ENCODE measurements at regions not wholly inside any gene's neighbourhood (a gene's known extent, or its start where the extent isn't known, plus 50 kb on each side); places are given as distances from the start of the nearest gene placed in this dataset.

DNA sequence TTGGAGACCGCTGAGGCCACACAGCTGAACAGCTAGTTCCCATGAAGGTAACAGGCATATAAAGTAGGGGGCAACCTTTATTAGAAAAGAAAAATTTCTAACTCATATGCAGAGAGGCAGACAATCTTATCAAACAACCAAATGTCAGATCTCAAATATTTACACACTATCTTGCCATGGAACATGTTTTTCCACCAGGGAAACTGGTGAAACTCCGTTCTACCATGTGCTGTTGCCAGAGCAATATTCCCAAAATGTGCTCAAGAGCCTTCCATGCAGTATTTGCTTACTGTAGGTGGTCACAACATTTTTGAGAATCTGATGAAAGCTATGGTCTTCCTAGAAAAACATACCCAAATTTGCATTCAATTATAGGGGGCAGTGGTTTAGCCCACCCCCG lies 143.4 kb upstream of the MAGI3 start:
- TF ChIP-seq TAF1 (IDR thresholded peaks at IDR 0.05; ENCODE audit: low read depth) = no peak
- TF ChIP-seq RAD21 (IDR thresholded peaks at IDR 0.05; ENCODE audit: low read depth) = no peak

Measured in Ishikawa (cell line).